ENCODE measurements at regions not wholly inside any gene's neighbourhood (a gene's known extent, or its start where the extent isn't known, plus 50 kb on each side); places are given as distances from the start of the nearest gene placed in this dataset.
A peak's percentile ranks its signal among the peaks of the same experiment; 100 is the strongest.

DNA sequence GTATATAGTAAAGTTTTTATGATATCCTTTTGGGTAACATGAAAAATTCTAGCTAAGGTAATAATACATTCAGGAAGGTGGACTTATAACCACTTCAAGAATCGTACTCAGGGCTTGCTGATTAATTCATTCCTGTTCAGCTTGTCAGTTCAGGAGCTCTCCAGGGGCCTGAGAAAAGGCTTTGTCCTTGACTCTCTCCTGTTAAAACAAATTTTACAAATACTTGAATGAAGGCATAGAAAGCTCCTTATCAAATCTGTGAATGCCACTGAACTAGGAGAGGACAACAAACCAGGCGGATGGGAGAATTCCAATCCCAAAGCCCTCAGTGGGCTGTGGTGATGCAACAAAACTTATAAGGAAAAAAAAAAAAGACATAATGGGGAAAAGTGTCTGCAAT is 354.5 kb upstream of the ZMIZ1 start:
- H3K4me1 ChIP-seq (ENCODE audit: control insufficient read depth, insufficient read depth, low read length): peaks cover 20% of the 10 kb centered on the region
- no peak overlapping the region for H3K9ac ChIP-seq (ENCODE audit: low read length)
- H3K27me3 ChIP-seq (replicated peaks; ENCODE audit: control insufficient read depth, insufficient read depth, low read length): no peaks in the 10 kb centered on the region
- H3K36me3 ChIP-seq (ENCODE audit: control insufficient read depth, insufficient read depth, low read length, severe bottlenecking): no peaks in the 10 kb centered on the region
- H3K4me3 ChIP-seq (ENCODE audit: low read length): no peak overlapping the region
- no peak for DNase-seq (ENCODE audit: low read depth)
- H3K9me3 ChIP-seq (ENCODE audit: control insufficient read depth, low read length): no peaks in the 10 kb centered on the region

GRCh38 chr10:78715435-78715834 is 353.3 kb upstream of the ZMIZ1 start:
- DNase-seq (ENCODE audit: low read depth): no peak

GRCh38 chr10:78716043-78716660 is 352.6 kb upstream of the ZMIZ1 start:
- H3K4me3 ChIP-seq (ENCODE audit: low read length): no peak overlapping the region
- no peak for DNase-seq (ENCODE audit: low read depth)
- H3K9ac ChIP-seq (ENCODE audit: low read length): no peak overlapping the region
- H3K9me3 ChIP-seq (ENCODE audit: control insufficient read depth, low read length): no peaks in the 10 kb centered on the region
- H3K36me3 ChIP-seq (ENCODE audit: control insufficient read depth, insufficient read depth, low read length, severe bottlenecking): no peaks in the 10 kb centered on the region
- H3K27me3 ChIP-seq (replicated peaks; ENCODE audit: control insufficient read depth, insufficient read depth, low read length): no peaks in the 10 kb centered on the region
- H3K4me1 ChIP-seq (ENCODE audit: control insufficient read depth, insufficient read depth, low read length): peaks cover 20% of the 10 kb centered on the region

More at GRCh38 chr10:78715435-78715834, 353.3 kb upstream of the ZMIZ1 start:
- Histone ChIP-seq H3K4me3 (ENCODE audit: low read length) (no peak overlapping the region), H3K9ac (ENCODE audit: low read length) (no peak overlapping the region), H3K4me1 (ENCODE audit: control insufficient read depth, insufficient read depth, low read length) (peaks cover 20% of the 10 kb centered on the region), H3K27me3 (replicated peaks; ENCODE audit: control insufficient read depth, insufficient read depth, low read length) (no peaks in the 10 kb centered on the region), H3K9me3 (ENCODE audit: control insufficient read depth, low read length) (no peaks in the 10 kb centered on the region), H3K36me3 (ENCODE audit: control insufficient read depth, insufficient read depth, low read length, severe bottlenecking) (no peaks in the 10 kb centered on the region)

DNA sequence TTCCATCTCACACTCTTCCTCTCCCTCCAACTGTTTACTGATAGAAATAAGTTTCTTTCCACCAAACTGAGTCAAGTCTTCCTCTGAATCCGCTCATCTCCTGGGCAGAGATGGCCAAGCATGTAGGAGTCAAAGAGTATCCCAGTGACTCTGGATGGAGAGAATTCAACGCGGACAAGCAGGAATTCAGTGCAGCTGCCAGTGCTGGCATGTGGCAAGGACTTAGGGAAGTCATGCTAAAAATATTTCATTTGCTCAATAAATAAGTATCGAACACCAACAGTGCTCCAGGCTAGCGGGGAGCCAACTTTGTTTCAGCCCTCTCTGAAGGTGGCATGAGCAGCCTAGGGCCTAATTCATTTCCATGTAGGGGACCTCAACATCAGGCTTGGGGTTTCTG is 351.6 kb upstream of the ZMIZ1 start:
- H3K9ac ChIP-seq (ENCODE audit: low read length): no peak overlapping the region
- no peaks in the 10 kb centered on the region for H3K27me3 ChIP-seq (replicated peaks; ENCODE audit: control insufficient read depth, insufficient read depth, low read length)
- no peak overlapping the region for H3K4me3 ChIP-seq (ENCODE audit: low read length)
- DNase-seq (ENCODE audit: low read depth): peak; percentile 67
- no peaks in the 10 kb centered on the region for H3K9me3 ChIP-seq (ENCODE audit: control insufficient read depth, low read length)
- peaks cover 20% of the 10 kb centered on the region for H3K4me1 ChIP-seq (ENCODE audit: control insufficient read depth, insufficient read depth, low read length)
- H3K36me3 ChIP-seq (ENCODE audit: control insufficient read depth, insufficient read depth, low read length, severe bottlenecking): no peaks in the 10 kb centered on the region

DNA sequence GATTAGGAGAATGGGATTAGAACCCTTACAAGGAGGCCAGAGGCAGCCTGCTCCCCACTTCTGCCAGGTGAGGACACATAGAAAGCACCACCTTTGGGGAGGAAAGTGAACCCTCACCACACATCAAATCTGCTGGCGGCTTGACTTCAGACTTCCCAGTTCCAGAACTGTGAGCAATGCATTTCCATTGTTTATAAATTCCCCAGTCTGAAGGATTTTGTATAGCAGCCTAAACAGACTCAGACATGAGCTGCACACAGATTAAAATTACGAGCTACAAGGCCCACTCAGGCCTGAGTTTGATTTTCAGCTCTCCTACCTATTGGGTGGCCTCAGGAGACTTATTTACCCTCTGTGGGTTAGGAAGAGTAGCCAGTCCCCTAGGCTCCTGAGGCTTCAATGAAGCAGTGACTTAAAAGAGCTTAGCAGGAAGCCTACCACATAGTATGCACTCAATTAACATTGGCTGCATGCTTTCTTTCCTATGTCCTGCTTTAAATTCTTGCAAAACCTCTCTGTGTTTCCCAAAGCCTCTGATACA is 350.7 kb upstream of the ZMIZ1 start:
- peaks cover 20% of the 10 kb centered on the region for H3K4me1 ChIP-seq (ENCODE audit: control insufficient read depth, insufficient read depth, low read length)
- no peak for DNase-seq (ENCODE audit: low read depth)
- no peak overlapping the region for H3K4me3 ChIP-seq (ENCODE audit: low read length)
- H3K27me3 ChIP-seq (replicated peaks; ENCODE audit: control insufficient read depth, insufficient read depth, low read length): no peaks in the 10 kb centered on the region
- H3K36me3 ChIP-seq (ENCODE audit: control insufficient read depth, insufficient read depth, low read length, severe bottlenecking): no peaks in the 10 kb centered on the region
- no peaks in the 10 kb centered on the region for H3K9me3 ChIP-seq (ENCODE audit: control insufficient read depth, low read length)
- no peak overlapping the region for H3K9ac ChIP-seq (ENCODE audit: low read length)

GRCh38 chr10:78719276-78719675 is 349.5 kb upstream of the ZMIZ1 start:
- Histone ChIP-seq H3K9me3 (ENCODE audit: control insufficient read depth, low read length) (peaks cover 6% of the 10 kb centered on the region), H3K4me1 (ENCODE audit: control insufficient read depth, insufficient read depth, low read length) (peaks cover 20% of the 10 kb centered on the region), H3K4me3 (ENCODE audit: low read length) (no peak overlapping the region), H3K9ac (ENCODE audit: low read length) (no peak overlapping the region), H3K27me3 (replicated peaks; ENCODE audit: control insufficient read depth, insufficient read depth, low read length) (no peaks in the 10 kb centered on the region), H3K36me3 (ENCODE audit: control insufficient read depth, insufficient read depth, low read length, severe bottlenecking) (no peaks in the 10 kb centered on the region)
- no peak for DNase-seq (ENCODE audit: low read depth)

DNA sequence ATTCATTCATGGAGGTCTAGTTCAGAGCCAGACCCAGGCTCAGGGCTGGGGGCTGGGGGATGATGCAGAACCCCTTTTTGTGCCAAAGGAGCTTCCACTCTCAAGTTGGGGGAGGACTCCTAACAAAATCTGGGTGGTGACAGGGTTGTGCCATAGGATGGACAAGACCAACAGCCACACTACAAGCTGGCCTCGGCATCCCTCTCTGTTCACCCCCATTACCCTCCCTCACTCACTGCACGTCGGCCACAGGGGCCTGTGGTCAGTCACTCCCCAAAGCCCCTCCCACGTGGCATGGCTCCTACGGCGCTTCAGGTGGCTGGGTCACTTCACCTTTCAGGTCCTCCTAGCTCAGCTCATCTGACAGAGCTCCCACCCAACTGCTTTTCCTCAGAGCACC is 348.7 kb upstream of the ZMIZ1 start:
- Histone ChIP-seq H3K4me1 (ENCODE audit: control insufficient read depth, insufficient read depth, low read length) (peaks cover 20% of the 10 kb centered on the region), H3K36me3 (ENCODE audit: control insufficient read depth, insufficient read depth, low read length, severe bottlenecking) (no peaks in the 10 kb centered on the region), H3K9me3 (ENCODE audit: control insufficient read depth, low read length) (peaks cover 14% of the 10 kb centered on the region), H3K9ac (ENCODE audit: low read length) (no peak overlapping the region), H3K27me3 (replicated peaks; ENCODE audit: control insufficient read depth, insufficient read depth, low read length) (peaks cover 5% of the 10 kb centered on the region), H3K4me3 (ENCODE audit: low read length) (no peak overlapping the region)
- no peak for DNase-seq (ENCODE audit: low read depth)

- Histone ChIP-seq H3K4me1 (ENCODE audit: control insufficient read depth, insufficient read depth, low read length) (peaks cover 20% of the 10 kb centered on the region), H3K36me3 (ENCODE audit: control insufficient read depth, insufficient read depth, low read length, severe bottlenecking) (no peaks in the 10 kb centered on the region), H3K9ac (ENCODE audit: low read length) (no peak overlapping the region), H3K4me3 (ENCODE audit: low read length) (no peak overlapping the region), H3K27me3 (replicated peaks; ENCODE audit: control insufficient read depth, insufficient read depth, low read length) (peaks cover 10% of the 10 kb centered on the region), H3K9me3 (ENCODE audit: control insufficient read depth, low read length) (peaks cover 14% of the 10 kb centered on the region)
- DNase-seq (ENCODE audit: low read depth): no peak
Observed at GRCh38 chr10:78721231-78721630, 347.5 kb upstream of the ZMIZ1 start.

DNA sequence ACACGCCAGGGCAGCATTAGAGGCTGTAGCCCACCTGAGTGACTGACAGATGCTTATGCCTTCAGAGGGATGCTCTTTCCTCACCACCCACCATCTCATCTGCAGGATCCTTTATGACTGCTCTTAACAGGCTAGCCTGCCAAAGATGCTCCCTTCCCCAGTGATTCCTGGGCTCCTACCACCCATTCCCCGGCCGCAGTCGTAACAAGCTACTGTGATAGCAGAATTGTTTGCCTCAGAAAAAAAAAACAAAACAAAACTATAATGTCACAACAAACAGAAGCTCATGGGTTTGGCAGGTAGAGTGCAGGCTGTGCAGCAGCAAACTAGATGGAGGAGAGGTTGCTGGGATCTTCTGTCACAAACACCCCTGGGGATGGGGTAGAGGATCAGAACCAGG is 343.9 kb upstream of the ZMIZ1 start:
- H3K4me1 ChIP-seq (ENCODE audit: control insufficient read depth, insufficient read depth, low read length): no peaks in the 10 kb centered on the region

DNA sequence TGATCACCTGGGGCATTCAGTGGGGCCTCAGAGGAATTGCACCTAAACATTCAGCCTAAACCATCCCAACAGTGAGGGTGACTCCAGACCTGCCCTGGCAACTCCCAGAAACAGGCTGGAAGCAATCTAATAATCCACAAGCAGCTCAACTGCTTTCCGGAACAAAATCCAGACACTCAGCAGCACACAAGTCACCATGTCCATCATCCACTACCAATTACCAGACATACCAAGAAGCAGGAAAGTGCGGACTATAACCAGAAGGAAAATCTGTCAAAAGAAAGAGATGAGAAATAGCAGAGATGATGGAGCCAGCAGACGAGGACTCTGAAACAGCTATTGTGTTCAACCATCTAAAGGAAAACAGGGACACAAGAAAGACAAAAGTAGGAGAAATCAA is 342.6 kb upstream of the ZMIZ1 start:
- Histone ChIP-seq H3K9me3 (ENCODE audit: control insufficient read depth, low read length) (peaks cover 14% of the 10 kb centered on the region), H3K9ac (ENCODE audit: low read length) (no peak overlapping the region), H3K4me3 (ENCODE audit: low read length) (no peak overlapping the region), H3K4me1 (ENCODE audit: control insufficient read depth, insufficient read depth, low read length) (no peaks in the 10 kb centered on the region), H3K27me3 (replicated peaks; ENCODE audit: control insufficient read depth, insufficient read depth, low read length) (peaks cover 24% of the 10 kb centered on the region), H3K36me3 (ENCODE audit: control insufficient read depth, insufficient read depth, low read length, severe bottlenecking) (no peaks in the 10 kb centered on the region)
- DNase-seq (ENCODE audit: low read depth): no peak

More for the DNA sequence above, 343.9 kb upstream of the ZMIZ1 start:
- Histone ChIP-seq H3K27me3 (replicated peaks; ENCODE audit: control insufficient read depth, insufficient read depth, low read length) (peaks cover 17% of the 10 kb centered on the region), H3K9me3 (ENCODE audit: control insufficient read depth, low read length) (peaks cover 14% of the 10 kb centered on the region), H3K36me3 (ENCODE audit: control insufficient read depth, insufficient read depth, low read length, severe bottlenecking) (no peaks in the 10 kb centered on the region), H3K4me3 (ENCODE audit: low read length) (no peak overlapping the region), H3K9ac (ENCODE audit: low read length) (no peak overlapping the region)
- DNase-seq (ENCODE audit: low read depth): no peak

DNA sequence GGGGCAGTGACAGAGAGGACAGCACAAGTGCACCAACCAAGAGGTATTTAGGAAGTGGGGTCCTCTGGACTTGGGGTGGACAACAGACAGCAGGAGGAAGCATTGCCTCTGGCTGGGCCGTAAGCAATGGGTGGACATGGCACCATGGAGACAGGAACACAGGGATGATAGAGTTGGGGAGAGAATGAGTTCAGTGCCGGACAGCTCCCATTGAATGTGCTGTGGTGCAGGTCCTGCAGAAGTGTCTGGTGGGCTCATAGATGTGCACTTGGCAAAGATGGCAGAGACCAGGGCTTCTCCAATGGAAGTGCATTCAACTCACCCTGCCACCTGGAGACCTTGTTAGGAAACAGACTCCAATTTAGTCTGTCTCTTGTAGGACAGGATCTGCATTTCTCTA is 341.5 kb upstream of the ZMIZ1 start:
- Histone ChIP-seq H3K4me1 (ENCODE audit: control insufficient read depth, insufficient read depth, low read length) (no peaks in the 10 kb centered on the region), H3K9ac (ENCODE audit: low read length) (no peak overlapping the region), H3K36me3 (ENCODE audit: control insufficient read depth, insufficient read depth, low read length, severe bottlenecking) (no peaks in the 10 kb centered on the region), H3K4me3 (ENCODE audit: low read length) (no peak overlapping the region), H3K27me3 (replicated peaks; ENCODE audit: control insufficient read depth, insufficient read depth, low read length) (peaks cover 33% of the 10 kb centered on the region), H3K9me3 (ENCODE audit: control insufficient read depth, low read length) (peaks cover 14% of the 10 kb centered on the region)
- no peak for DNase-seq (ENCODE audit: low read depth)

GRCh38 chr10:78727728-78728127 is 341.0 kb upstream of the ZMIZ1 start:
- H3K27me3 ChIP-seq (replicated peaks; ENCODE audit: control insufficient read depth, insufficient read depth, low read length): peaks cover 35% of the 10 kb centered on the region
- H3K36me3 ChIP-seq (ENCODE audit: control insufficient read depth, insufficient read depth, low read length, severe bottlenecking): no peaks in the 10 kb centered on the region
- DNase-seq (ENCODE audit: low read depth): no peak
- no peaks in the 10 kb centered on the region for H3K4me1 ChIP-seq (ENCODE audit: control insufficient read depth, insufficient read depth, low read length)
- H3K9ac ChIP-seq (ENCODE audit: low read length): no peak overlapping the region
- peaks cover 14% of the 10 kb centered on the region for H3K9me3 ChIP-seq (ENCODE audit: control insufficient read depth, low read length)
- no peak overlapping the region for H3K4me3 ChIP-seq (ENCODE audit: low read length)
